ENCODE measurements at regions not wholly inside any gene's neighbourhood (a gene's known extent, or its start where the extent isn't known, plus 50 kb on each side); places are given as distances from the start of the nearest gene placed in this dataset.

GRCh38 chr16:82456683-82457082, 170.1 kb upstream of the CDH13 start:
- H3K9me2 ChIP-seq (ENCODE audit: insufficient read depth): no peaks in the 10 kb centered on the region
- no TSS peak for BruUV-seq (replicated peaks)
- intact Hi-C loops (cut with micrococcal nuclease; ENCODE audit: unreplicated experiment): loop anchor here (2.0 kb wide), 1 partner anchor 194 kb away; no protein-coding TSS in a partner anchor
- CTCF ChIA-PET: interaction anchor here (1.5 kb wide), 1 partner anchor 194 kb away, joined by 4 read pairs; no protein-coding TSS in a partner anchor
- POLR2A ChIA-PET (ENCODE audit: unreplicated experiment): no interaction called here
- DNase-seq: peak; percentile 25 to 50
- TF ChIP-seq EZH2 (IDR thresholded peaks at IDR 0.05; ENCODE audit: low read depth): no peak
- TF ChIP-seq, protein P1, sequence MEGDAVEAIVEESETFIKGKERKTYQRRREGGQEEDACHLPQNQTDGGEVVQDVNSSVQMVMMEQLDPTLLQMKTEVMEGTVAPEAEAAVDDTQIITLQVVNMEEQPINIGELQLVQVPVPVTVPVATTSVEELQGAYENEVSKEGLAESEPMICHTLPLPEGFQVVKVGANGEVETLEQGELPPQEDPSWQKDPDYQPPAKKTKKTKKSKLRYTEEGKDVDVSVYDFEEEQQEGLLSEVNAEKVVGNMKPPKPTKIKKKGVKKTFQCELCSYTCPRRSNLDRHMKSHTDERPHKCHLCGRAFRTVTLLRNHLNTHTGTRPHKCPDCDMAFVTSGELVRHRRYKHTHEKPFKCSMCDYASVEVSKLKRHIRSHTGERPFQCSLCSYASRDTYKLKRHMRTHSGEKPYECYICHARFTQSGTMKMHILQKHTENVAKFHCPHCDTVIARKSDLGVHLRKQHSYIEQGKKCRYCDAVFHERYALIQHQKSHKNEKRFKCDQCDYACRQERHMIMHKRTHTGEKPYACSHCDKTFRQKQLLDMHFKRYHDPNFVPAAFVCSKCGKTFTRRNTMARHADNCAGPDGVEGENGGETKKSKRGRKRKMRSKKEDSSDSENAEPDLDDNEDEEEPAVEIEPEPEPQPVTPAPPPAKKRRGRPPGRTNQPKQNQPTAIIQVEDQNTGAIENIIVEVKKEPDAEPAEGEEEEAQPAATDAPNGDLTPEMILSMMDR (conservative IDR thresholded peaks at IDR 0.05): peak; percentile 74
- peaks cover 40% of the 10 kb centered on the region for H3K27me3 ChIP-seq (ENCODE audit: insufficient read depth, low read depth)
- H3F3A ChIP-seq (ENCODE audit: insufficient read depth, low read depth): no peaks in the 10 kb centered on the region
- H3K4me2 ChIP-seq: no peak overlapping the region
- H3K36me3 ChIP-seq (ENCODE audit: low read depth): no peaks in the 10 kb centered on the region
- no peaks in the 10 kb centered on the region for H3K4me1 ChIP-seq (replicated peaks; ENCODE audit: insufficient read depth)
- H3K27ac ChIP-seq: no peak overlapping the region
- no peak overlapping the region for H2AFZ ChIP-seq
- H4K20me1 ChIP-seq (ENCODE audit: insufficient read depth): no peaks in the 10 kb centered on the region
- no peaks in the 10 kb centered on the region; the same call in 1 of the 2 replicates for H3K9me3 ChIP-seq (ENCODE audit: insufficient read depth, low read depth)
- H3K79me2 ChIP-seq (ENCODE audit: low read depth): no peaks in the 10 kb centered on the region
- no peak overlapping the region for H3K4me3 ChIP-seq

- ChIA-PET CTCF (no interaction called here), POLR2A (ENCODE audit: unreplicated experiment) (no interaction called here)
- Histone ChIP-seq H3F3A (ENCODE audit: insufficient read depth, low read depth) (no peaks in the 10 kb centered on the region), H3K4me2 (no peak overlapping the region), H3K9me3 (ENCODE audit: insufficient read depth, low read depth) (no peaks in the 10 kb centered on the region; the same call in 1 of the 2 replicates), H3K79me2 (ENCODE audit: low read depth) (no peaks in the 10 kb centered on the region), H3K4me3 (no peak overlapping the region), H2AFZ (no peak overlapping the region), H3K9me2 (ENCODE audit: insufficient read depth) (no peaks in the 10 kb centered on the region), H4K20me1 (ENCODE audit: insufficient read depth) (no peaks in the 10 kb centered on the region), H3K27ac (no peak overlapping the region), H3K36me3 (ENCODE audit: low read depth) (no peaks in the 10 kb centered on the region), H3K4me1 (replicated peaks; ENCODE audit: insufficient read depth) (no peaks in the 10 kb centered on the region), H3K27me3 (ENCODE audit: insufficient read depth, low read depth) (peaks cover 60% of the 10 kb centered on the region)
- no peak for DNase-seq
- TF ChIP-seq, protein P1 (conservative IDR thresholded peaks at IDR 0.05): no peak
- no peak for TF ChIP-seq EZH2 (IDR thresholded peaks at IDR 0.05; ENCODE audit: low read depth)
- BruUV-seq (replicated peaks): no TSS peak
- intact Hi-C loops (cut with micrococcal nuclease; ENCODE audit: unreplicated experiment): no loop called here
These were observed 172.2 kb upstream of the CDH13 start for GRCh38 chr16:82454566-82454965.

- TF ChIP-seq, protein P1 (conservative IDR thresholded peaks at IDR 0.05): no peak
- no peak for TF ChIP-seq EZH2 (IDR thresholded peaks at IDR 0.05; ENCODE audit: low read depth)
- Histone ChIP-seq H3K4me1 (replicated peaks; ENCODE audit: insufficient read depth) (no peaks in the 10 kb centered on the region), H4K20me1 (ENCODE audit: insufficient read depth) (no peaks in the 10 kb centered on the region), H3K9me2 (ENCODE audit: insufficient read depth) (no peaks in the 10 kb centered on the region), H3K27ac (no peak overlapping the region), H3K27me3 (ENCODE audit: insufficient read depth, low read depth) (peaks cover 64% of the 10 kb centered on the region), H2AFZ (no peak overlapping the region), H3K9me3 (ENCODE audit: insufficient read depth, low read depth) (no peaks in the 10 kb centered on the region; the same call in 1 of the 2 replicates), H3K4me3 (no peak overlapping the region), H3F3A (ENCODE audit: insufficient read depth, low read depth) (no peaks in the 10 kb centered on the region), H3K36me3 (ENCODE audit: low read depth) (no peaks in the 10 kb centered on the region), H3K79me2 (ENCODE audit: low read depth) (no peaks in the 10 kb centered on the region), H3K4me2 (no peak overlapping the region)
- intact Hi-C loops (cut with micrococcal nuclease; ENCODE audit: unreplicated experiment): no loop called here
- ChIA-PET CTCF (no interaction called here), POLR2A (ENCODE audit: unreplicated experiment) (no interaction called here)
- no peak for DNase-seq
- BruUV-seq (replicated peaks): no TSS peak
These were observed 172.6 kb upstream of the CDH13 start for GRCh38 chr16:82454152-82454551.

Data from PC-9 (cell line).